ENCODE measurements at regions not wholly inside any gene's neighbourhood (a gene's known extent, or its start where the extent isn't known, plus 50 kb on each side); places are given as distances from the start of the nearest gene placed in this dataset.

DNA sequence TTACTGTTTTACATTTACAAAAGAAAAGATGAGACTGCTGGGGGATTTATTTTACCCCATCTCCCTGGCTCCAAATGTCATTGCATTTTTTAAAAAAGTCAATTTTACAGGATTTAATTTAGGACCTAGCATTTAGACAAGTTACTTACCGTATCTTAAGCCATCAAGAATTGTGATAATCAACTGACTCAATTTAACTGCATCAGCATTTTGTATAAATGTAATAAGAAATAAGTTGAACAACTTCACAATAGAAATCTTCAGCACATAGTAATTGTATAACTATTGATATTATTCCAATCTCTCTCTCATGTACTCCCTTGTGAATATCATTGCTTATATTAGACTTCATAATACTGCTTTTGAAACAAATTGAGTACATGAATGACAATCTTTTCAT, 907.5 kb upstream of the SLC10A2 start:
- no peak for DNase-seq

DNA sequence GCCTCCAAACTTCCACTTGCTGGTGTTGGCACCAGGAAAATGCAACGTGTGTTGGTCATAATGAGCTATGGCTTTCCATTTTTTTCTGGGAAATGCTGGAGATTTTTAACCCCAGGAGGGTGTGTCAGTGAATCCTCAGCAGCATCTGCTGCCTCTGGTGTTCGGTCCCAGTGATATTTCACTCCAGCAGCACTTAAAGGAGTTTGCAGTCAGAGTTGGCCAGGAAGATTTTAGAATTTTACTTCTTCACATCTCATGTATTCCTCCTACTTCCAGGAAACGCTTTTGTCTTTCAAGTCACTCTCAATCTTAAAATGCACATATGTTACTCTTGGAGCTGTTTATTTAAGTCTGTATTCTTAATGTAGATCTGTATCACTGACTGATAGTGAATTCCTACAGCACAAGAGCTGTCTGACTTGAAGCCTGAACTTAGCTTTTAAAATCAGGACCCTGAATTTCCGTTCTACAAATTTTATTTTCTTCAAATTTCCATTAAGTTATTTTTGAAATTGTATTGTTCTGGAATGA, 903.4 kb upstream of the SLC10A2 start:
- DNase-seq, result no peak

DNA sequence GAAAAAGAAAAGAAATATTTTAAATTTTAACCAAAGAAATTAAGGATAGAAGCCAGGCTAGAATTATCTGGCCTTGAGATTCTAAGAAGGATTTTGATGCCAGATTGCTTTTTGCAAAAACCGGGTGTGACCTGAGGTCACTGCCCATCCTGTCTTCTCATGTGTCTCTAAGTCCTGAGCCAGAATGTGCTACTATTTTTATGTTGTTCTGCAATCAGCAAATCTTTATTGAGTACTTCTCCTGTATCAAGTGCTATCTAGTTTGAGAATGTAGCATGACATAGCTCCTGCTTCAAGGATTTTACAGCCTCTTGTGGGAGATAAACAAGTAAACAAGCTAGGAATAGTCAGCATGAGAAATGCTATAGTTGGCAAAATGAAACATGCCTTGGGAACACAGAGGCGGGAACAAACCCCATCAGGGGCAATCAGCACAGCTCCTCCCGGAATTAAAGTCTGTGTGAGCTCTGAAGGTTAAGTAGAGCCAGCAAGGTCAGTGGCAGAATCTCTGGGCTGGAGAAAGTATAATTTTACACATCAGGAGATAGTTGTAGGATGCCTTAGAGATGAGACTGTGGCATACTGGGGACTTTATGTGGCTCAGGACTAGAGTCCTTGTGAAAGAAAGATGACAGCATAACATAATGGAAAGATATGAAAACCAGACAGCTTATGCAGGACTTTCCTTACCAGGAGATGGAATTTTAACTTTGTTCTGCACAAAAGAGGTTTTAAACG, 899.5 kb upstream of the SLC10A2 start:
- no peak for DNase-seq

DNA sequence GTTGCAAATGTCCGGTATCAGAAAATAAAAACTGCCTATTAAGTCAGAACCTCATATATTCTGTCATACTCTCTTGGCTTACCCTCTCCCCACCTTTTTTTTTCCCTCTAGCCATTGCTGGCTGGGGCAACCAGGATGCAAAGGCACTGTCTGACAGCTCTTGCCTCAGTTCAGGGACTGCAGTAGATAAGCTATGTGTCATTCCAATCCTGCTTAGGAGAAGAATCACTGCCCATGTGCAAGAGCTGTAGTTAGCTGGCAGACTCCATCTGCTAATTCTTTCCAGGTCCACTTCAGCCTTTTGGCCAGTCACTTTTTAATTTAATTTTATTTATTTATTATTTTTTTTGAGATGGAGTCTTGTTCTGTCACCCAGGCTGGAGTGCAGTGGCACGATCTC, 895.6 kb upstream of the SLC10A2 start:
- no peak for DNase-seq

DNA sequence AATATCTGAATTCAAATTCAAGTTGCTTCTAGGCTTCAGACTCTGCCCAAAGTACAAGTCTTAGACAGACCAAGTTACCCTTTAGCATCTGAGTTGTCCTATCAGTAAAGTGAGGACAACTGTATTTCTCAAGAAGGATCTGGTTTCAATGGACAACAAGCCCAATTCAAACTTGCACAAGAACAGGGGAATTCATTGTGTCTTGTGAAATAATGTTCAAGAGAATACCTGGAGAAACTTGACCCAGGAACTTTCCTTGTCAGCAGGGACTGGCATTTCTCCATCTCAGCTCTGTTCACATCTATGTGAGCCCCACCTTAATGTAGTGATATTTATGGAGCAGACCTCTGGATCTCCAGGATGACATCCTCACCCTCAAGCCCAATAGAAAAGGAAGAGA, 894.9 kb upstream of the SLC10A2 start:
- no peak for DNase-seq

DNA sequence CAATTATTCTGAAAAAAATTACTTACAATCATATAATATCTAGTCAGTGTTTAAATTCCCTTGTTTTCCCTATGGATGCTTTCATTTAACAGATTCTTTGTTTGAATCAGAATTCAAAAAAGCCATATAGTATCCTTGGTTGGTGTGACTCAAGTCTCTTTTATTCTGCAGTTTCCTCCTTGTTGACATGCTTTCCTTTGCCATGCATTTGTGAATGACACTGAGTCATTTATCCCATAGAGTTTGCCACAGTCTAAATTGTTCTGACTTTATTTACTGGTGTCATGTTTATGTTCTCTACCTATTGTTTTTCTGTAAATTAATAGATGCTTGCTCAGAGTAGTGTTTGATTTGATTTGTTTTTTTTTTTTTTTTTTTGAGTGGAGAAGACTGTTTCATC, 893.8 kb upstream of the SLC10A2 start:
- DNase-seq, result no peak

DNA sequence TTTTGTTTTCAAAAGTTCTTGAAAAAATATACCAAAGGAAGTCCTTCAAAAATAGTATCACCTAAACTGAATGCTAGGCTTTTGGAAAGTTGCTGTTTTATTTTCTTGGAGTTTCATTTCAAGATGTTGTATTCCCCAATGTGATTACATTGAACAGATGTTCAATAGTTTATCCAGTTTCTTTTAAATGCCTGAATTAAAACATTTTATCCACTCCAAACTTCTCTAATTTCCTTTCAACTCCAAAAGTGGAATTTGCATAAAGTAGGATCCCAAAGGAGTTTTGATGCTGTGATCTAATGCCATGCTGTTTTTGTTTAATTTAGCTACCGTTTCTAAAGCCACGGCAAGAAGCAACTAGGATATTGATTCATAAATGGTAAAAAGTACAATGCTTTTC, 892.5 kb upstream of the SLC10A2 start:
- no peak for DNase-seq

DNA sequence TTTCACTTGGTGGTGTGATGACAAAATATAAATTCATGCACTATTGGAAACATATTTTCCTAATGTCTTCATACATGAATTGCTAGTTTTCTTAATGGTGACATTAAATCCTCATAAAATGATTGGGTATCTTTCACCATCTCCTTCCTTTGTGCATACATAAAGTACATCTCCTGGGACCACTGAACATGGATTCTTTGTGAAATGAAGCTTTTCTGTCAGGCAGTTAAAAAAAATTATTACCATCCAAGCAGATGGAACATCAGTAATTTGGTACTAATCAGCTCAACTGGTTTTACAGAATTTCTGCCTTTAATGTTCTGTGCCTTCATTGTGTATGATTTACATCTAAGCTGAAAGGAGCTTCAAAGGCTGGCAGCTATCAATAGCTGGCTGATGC, 891.7 kb upstream of the SLC10A2 start:
- no peak for DNase-seq

DNA sequence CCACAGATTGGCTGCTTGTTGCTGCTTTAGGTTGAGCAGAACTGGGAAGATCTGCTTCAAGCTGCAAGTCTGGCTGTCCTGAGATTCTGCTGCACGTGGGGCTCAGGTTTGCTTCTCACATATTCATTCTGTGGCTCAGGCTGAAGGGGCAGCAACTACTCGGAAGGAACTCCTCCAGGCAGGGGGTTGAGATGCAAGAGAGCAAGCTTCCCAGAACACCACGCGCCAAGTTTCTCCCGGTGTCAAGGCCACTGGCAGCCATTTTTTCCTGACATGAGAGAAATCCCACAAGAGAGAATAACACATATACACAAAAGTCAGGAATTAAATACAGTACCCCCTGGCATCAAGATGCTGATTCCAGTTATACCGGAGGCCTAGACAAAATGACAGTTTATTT, 887.6 kb upstream of the SLC10A2 start:
- no peak for DNase-seq

DNA sequence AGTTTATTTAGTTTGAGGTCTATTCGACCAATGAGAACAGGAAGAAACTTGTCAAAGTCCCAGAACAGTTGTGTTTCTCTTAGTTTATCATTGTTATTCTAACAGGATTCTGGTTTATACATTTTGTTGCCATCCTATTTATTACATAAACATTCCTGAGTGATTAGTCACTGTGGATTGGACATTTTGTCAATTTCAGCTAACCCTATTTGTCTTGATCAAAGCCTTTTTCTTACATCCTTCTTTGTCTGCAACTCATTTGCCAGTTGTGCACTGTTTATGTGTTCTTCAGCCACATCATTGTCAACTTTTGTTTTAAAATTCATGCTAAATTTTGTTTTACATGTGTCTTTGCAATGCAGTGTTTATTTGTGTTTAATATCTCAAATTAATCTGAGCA, 886.0 kb upstream of the SLC10A2 start:
- DNase-seq, result no peak

DNA sequence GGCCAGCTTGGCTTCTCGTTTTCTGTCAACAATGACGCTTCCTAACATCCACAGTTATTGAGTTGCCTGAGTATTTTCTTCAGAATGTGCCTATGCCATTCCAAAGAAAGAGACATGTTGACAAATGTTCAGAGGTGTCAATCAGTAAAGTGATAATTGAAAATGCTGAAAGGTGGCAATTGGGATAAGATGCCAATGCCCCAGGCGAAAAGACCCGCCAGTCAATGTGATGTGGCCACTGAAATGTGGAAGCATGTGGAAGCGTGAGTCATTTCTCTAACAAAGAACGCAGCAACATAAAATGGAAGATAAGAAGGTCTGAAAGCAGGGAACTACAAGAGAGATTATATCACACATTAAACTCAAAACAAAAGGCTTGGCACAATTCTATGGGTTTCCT, 882.2 kb upstream of the SLC10A2 start:
- no peak for DNase-seq

DNA sequence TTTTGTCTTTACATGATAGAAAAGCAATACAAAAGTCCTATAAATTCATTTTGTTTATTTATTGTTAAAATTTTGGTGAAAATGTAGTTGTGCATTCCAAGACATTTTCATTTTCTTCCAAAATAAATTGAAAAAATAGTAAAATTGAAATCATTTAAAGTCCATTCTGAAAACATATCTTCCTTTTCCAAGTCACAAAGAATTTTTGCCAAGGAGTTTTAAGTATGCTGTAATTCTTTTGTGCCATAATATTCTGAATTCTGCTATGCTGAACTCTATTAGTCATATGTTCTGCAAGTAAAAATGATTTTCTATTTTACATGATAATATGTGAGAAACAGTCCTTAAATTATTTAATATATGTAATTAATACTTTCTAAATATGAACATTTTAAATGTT, 879.6 kb upstream of the SLC10A2 start:
- DNase-seq, result no peak

DNA sequence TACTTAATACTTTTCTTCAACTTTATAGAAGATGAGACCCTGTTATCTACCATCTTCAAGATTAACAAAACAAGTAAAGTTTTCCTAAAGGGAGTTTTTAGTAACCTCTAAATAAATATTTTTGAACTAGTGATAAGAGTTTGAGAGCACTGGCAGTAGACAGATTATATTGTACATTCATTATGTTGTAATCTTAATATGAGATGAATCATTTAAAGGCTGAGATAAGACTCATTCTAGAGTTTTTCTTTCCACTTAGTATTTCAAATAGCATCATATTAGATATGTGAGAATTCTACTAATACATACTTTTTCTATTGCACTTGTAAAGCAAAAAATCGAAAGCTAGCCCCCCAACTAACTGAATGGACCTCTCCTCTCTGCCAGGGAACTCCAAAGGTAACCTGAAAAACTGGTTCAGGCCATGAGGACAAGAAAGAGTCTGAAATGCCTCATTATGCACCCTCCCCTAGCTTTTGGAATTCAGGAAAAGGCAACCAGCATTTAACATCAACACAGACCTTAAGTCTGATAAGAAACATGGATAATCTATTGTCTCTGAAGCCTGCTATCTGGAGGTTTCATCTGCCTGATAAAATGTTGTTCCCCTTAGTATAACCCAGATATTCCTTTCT, 875.4 kb upstream of the SLC10A2 start:
- no peak for DNase-seq

DNA sequence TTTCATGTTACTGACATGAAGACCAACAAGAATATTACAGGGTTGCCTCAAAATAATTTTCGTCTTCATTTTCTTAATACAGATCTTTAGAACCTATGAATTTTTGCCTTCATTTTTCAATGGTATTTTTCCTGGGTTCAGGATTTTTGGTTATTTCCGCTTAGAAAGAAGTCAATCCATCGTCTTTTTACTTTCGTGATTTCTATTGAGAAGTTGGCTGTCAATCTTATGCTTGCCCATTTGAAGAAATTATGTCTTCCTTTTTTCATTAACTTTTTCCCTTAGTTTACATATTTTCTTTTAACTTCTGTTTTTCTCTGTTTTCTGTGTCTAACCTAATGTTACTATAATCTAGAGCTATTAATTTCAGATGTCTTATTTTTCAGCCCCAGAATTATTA, 868.9 kb upstream of the SLC10A2 start:
- DNase-seq, result no peak

DNA sequence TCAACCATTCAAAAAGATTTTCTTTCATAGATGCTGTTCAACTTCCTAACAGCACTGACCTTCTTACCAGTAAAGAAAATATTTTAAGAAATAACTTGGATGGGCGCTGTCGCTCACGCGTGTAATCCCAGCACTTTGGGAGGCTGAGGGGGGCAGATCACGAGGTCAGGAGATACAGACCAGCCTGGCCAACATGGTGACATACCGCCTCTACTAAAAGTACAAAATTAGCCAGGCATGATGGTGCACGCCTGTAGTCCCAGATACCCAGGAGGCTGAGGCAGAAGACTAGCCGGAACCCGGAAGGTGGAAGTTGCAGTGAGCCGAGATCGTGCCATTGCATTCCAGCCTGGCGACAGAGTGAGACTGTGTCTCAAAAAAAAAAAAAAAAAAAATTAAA, 865.7 kb upstream of the SLC10A2 start:
- no peak for DNase-seq

DNA sequence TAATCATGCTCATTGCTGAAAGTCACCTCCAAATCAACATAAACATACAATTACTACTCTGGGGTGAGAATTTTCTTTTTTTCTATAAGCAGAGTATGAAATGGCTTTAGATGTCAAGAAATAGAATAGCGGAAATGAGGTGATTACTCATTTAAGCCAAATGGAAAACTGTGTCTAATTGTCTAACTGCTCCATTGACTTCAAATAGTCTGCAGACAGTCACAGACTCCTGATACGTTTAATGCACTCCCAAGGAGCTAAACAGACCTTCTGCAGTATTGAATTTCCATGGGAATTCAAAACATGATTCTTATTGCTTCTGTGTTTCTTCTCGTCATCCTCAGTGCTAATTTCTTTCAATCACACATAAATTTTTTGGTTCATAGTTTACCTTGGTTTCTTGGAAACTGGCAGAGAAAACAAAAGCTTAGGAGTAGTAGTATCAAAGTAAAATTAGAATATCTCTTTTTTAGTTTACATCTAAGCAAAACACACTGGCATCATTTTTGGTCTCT, 865.2 kb upstream of the SLC10A2 start:
- no peak for DNase-seq

DNA sequence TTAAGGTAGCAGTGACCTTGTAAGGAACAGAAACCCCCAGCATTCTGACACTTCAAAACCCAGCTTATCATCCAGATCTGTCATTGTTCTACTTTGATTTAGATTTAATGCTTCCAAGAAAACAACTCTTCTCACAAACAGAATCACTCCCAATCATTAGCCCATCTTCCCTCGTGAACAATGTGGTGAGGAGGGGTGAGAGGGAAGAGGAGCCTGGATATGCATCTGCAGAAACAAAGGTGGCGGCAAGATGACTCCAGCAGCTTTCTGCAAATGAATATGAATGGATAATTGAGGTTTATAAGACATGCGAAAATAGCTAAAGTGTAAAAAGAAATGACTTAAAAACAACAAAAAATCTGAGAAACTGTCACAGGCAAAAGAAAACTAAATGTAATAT, 859.9 kb upstream of the SLC10A2 start:
- no peak for DNase-seq

DNA sequence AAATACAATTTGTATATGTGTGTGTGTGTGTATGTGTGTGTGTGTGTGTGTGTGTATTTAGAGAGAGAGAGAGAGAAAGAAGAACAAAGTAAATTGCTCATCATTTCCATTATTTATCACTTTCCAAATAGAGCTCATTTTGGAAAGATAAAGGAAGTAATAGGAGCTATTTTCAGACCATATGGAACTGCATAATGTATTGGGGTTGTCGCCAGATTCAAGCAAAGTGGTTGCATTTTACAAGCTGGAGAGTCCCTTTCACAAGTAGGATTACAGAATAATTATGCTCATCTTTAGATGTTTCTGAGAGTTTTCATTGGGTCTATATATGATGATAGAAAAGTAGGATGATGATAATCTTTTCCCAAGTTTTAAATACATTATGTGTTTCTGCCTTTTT, 842.7 kb upstream of the SLC10A2 start:
- DNase-seq, result no peak

DNA sequence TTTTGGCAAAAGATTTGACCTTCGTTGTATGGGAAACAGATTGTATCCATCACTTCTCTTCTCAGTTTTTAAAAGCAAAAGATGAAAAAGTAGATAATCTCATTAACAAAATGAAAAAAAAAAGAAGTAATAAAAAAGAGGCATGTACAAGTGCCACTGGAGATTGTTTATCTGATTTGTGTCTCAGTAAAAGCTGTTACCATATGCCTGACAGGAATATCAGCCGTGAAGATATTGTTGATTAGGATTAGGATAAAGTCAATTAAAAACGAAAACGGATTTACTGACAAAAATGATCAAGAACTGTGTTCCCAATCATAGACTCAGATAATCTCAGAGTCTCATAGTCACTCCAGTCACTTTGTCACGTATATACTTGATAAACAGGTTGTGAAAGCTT, 842.1 kb upstream of the SLC10A2 start:
- DNase-seq, result no peak

DNA sequence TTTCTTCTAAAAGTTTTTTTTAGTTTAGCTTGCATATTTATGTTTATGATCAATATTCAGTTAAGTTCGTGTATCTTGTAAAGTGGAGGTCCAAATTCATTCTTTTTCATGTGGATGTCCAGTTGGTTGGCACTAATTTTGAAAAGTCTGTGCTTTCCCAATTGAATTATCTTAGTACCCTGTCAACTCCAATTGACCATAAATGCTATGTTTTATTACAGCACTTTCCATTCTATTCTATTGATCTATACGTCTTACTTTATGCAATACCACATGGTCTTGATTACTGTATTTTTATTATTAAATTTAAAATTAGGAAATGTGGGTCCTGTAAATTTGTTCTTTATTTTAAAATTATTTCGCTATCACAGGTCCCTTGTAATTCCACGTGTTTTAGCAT, 837.6 kb upstream of the SLC10A2 start:
- no peak for DNase-seq

DNA sequence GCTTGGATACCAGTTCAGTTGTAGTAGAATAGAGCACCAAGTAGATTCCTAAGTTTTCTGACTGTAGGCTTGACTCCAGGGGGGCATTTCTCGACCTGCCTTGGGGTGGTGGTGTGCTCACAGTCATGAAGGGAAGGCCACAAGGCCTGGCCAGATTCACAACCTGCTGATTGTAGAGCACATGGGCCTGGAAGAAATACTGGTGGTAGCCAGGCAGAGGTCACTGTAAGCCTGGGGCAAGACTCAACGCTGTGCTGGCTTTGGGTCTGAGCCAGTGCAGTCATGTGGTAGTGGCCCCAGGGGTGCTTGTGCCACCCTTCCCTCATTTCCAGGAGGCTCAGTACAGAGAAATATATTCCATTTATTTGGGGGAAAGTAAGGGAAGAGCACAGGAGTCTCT, 832.3 kb upstream of the SLC10A2 start:
- DNase-seq, result no peak

DNA sequence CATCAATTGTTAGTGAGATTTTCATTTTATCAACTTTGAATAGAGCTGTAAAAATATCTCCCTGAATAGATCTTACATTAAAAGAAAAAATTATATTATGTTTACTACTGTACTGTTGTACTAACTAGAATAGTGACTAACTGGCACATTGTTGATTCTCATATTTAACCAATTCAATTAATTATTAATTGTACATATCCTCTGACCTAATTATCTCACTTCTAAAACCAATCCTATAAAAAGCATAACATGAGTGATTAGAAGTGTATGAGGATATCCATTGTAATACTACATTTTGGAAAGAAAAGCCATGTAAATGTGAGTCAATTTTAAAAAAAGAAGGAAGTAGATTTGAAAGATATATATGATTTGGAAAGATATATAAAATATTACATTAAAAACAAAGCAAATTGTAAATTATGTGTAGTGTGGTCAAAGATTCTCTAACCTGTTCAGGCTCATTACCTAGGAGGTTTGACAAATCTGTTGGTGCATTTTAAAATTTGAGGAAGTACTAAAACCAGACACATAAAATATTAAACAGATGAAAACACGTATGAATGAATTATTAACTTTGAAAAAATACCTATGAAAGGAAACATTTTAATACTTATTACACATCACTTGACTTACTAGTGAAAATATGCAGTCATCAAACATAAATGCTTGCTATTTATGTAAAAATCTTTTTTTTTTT, 829.8 kb upstream of the SLC10A2 start:
- no peak for DNase-seq

DNA sequence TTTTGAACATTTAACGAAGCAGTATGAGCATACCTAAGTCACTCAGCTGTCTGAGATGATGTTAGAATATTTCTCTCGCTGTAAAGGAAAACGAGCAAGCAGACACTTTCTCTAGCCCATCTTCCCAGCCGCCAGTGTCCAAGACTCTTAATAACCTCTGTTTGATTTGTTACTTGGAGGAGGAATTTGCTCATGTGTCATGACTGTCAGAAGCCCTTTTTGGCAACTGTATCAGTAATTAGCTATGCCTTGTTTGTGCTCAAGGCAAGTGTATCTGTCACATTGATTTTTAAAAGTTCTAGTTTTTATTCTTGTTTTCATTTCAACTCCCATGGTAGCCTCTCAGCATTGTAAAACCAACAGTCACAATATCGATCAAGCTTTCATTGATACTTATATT, 828.4 kb upstream of the SLC10A2 start:
- DNase-seq, result no peak

DNA sequence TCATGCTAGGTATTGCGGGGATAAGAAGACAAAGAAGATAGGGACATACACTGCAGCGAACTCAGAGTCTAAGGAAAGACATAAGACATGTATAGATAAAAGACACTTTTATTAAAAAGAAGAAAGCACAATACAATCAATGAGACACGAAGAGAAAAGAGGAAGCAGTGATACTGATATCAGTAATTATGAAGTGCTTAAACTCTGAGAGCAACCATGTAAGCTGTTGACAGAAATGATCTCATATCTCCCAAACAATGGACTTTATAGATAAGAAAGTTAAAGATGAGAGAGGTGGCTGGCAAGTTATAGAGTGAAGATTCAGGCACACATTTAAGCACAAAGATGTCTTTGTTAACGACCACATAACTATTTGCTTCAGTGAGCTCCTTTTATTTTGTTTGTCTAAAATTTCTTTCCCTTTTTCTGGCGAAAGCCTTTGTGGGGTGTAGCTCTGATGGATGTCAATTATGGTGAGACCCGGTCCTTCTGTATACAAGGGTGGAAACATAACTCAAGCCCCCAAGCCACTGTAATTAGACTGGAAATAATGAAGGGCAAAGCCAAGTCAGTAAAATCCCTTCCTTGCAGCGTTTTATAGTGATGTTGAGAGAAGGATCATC, 818.0 kb upstream of the SLC10A2 start:
- no peak for DNase-seq

All from NCI-H446 treated with DMSO at 0.1 percent for 48 hours (cell line).